ENCODE measurements at regions not wholly inside any gene's neighbourhood (a gene's known extent, or its start where the extent isn't known, plus 50 kb on each side); places are given as distances from the start of the nearest gene placed in this dataset.
A peak's percentile ranks its signal among the peaks of the same experiment; 100 is the strongest.
"Not testable (repeated sequence)": the region's sequence is repeated elsewhere in the genome, so short reads cannot be mapped to it uniquely, and the experiment has no call there.

DNA sequence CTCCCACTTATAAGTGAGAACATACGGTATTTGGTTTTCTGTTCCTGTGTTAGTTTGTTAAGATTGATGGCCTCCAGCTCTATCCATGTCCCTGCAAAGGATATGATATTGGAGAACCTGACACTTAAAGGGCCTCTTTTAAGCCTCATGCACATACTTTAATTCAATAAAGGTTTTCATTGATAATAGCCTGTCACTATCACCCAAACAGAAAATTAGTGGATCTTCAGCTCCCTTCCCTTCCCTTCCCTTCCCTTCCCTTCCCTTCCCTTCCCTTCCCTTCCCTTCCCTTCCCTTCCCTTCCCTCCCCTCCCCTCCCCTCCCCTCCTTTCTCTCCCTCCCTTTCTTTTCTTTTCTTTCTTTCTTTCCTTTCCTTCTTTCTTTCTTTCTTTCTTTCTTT is 78.7 kb downstream of the BUB3 start:
- DNase-seq (ENCODE audit: low read depth in 1 of 2, low spot score in 1 of 2); H3K4me3 ChIP-seq (replicated peaks; ENCODE audit: insufficient read depth, low read length); H3K27me3 ChIP-seq (ENCODE audit: insufficient read depth, poor library complexity, severe bottlenecking); H3K27ac ChIP-seq (replicated peaks): not testable (repeated sequence)

- H3K27ac ChIP-seq (replicated peaks); H3K4me3 ChIP-seq (replicated peaks; ENCODE audit: insufficient read depth, low read length); H3K27me3 ChIP-seq (ENCODE audit: insufficient read depth, poor library complexity, severe bottlenecking); DNase-seq (ENCODE audit: low read depth in 1 of 2, low spot score in 1 of 2): not testable (repeated sequence)
These were observed 80.8 kb downstream of the BUB3 start for GRCh38 chr10:123235014-123235413.

- Histone ChIP-seq H3K27ac (replicated peaks) (no peak overlapping the region), H3K4me3 (replicated peaks; ENCODE audit: insufficient read depth, low read length) (no peak overlapping the region), H3K27me3 (ENCODE audit: insufficient read depth, poor library complexity, severe bottlenecking) (no peaks in the 10 kb centered on the region)
- no peak for DNase-seq (ENCODE audit: low read depth in 1 of 2, low spot score in 1 of 2)
- TF ChIP-seq CTCF (IDR thresholded peaks at IDR 0.05; ENCODE audit: insufficient read depth, low read length): peak; percentile 9
- TF ChIP-seq, protein P1, sequence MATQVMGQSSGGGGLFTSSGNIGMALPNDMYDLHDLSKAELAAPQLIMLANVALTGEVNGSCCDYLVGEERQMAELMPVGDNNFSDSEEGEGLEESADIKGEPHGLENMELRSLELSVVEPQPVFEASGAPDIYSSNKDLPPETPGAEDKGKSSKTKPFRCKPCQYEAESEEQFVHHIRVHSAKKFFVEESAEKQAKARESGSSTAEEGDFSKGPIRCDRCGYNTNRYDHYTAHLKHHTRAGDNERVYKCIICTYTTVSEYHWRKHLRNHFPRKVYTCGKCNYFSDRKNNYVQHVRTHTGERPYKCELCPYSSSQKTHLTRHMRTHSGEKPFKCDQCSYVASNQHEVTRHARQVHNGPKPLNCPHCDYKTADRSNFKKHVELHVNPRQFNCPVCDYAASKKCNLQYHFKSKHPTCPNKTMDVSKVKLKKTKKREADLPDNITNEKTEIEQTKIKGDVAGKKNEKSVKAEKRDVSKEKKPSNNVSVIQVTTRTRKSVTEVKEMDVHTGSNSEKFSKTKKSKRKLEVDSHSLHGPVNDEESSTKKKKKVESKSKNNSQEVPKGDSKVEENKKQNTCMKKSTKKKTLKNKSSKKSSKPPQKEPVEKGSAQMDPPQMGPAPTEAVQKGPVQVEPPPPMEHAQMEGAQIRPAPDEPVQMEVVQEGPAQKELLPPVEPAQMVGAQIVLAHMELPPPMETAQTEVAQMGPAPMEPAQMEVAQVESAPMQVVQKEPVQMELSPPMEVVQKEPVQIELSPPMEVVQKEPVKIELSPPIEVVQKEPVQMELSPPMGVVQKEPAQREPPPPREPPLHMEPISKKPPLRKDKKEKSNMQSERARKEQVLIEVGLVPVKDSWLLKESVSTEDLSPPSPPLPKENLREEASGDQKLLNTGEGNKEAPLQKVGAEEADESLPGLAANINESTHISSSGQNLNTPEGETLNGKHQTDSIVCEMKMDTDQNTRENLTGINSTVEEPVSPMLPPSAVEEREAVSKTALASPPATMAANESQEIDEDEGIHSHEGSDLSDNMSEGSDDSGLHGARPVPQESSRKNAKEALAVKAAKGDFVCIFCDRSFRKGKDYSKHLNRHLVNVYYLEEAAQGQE (IDR thresholded peaks at IDR 0.05; ENCODE audit: insufficient replicate concordance, low read depth): no peak
These were observed 81.9 kb downstream of the BUB3 start for GRCh38 chr10:123236126-123236525.

DNA sequence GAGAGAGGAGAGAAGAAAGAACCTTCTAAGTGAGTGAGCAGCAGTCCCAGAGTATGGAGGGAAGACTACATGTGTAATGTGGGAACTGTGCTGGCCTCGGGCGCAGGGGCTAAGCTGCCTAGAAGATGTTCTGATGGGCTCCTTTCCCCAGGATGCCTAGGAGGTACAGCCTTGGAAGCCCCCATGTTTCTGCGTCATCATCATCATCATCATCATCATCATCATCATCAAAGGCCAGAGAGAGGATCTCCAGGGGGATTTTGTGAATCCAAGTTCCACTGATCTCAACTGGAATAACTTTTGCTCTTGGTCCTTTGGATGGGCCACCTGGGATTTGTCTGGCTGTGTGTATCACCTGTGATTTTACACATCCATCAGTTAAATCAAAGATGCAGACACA is 86.0 kb downstream of the BUB3 start:
- no peak for TF ChIP-seq CTCF (IDR thresholded peaks at IDR 0.05; ENCODE audit: insufficient read depth, low read length)
- no peak for TF ChIP-seq GABPA (IDR thresholded peaks at IDR 0.05; ENCODE audit: low read depth)
- TF ChIP-seq POLR2AphosphoS5 (IDR thresholded peaks at IDR 0.05; ENCODE audit: low read depth): no peak
- TF ChIP-seq, protein P1 (IDR thresholded peaks at IDR 0.05; ENCODE audit: insufficient replicate concordance, low read depth): no peak
- no peak for TF ChIP-seq SPI1 (IDR thresholded peaks at IDR 0.05; ENCODE audit: borderline replicate concordance, low read depth)
- Histone ChIP-seq H3K27me3 (ENCODE audit: insufficient read depth, poor library complexity, severe bottlenecking) (no peaks in the 10 kb centered on the region), H3K4me3 (replicated peaks; ENCODE audit: insufficient read depth, low read length) (no peak overlapping the region), H3K27ac (replicated peaks) (no peak overlapping the region)
- no peak for DNase-seq (ENCODE audit: low read depth in 1 of 2, low spot score in 1 of 2)

GRCh38 chr10:123240776-123241175 is 86.6 kb downstream of the BUB3 start:
- no peak overlapping the region for H3K27ac ChIP-seq (replicated peaks)
- DNase-seq (ENCODE audit: low read depth in 1 of 2, low spot score in 1 of 2): no peak
- TF ChIP-seq POLR2AphosphoS5 (IDR thresholded peaks at IDR 0.05; ENCODE audit: low read depth) (no peak), GABPA (IDR thresholded peaks at IDR 0.05; ENCODE audit: low read depth) (no peak), SPI1 (IDR thresholded peaks at IDR 0.05; ENCODE audit: borderline replicate concordance, low read depth) (no peak), CTCF (IDR thresholded peaks at IDR 0.05; ENCODE audit: insufficient read depth, low read length) (no peak)
- TF ChIP-seq, protein P1 (IDR thresholded peaks at IDR 0.05; ENCODE audit: insufficient replicate concordance, low read depth): no peak
- no peak overlapping the region for H3K4me3 ChIP-seq (replicated peaks; ENCODE audit: insufficient read depth, low read length)
- no peaks in the 10 kb centered on the region for H3K27me3 ChIP-seq (ENCODE audit: insufficient read depth, poor library complexity, severe bottlenecking)
